ENCODE measurements at regions not wholly inside any gene's neighbourhood (a gene's known extent, or its start where the extent isn't known, plus 50 kb on each side); places are given as distances from the start of the nearest gene placed in this dataset.

DNA sequence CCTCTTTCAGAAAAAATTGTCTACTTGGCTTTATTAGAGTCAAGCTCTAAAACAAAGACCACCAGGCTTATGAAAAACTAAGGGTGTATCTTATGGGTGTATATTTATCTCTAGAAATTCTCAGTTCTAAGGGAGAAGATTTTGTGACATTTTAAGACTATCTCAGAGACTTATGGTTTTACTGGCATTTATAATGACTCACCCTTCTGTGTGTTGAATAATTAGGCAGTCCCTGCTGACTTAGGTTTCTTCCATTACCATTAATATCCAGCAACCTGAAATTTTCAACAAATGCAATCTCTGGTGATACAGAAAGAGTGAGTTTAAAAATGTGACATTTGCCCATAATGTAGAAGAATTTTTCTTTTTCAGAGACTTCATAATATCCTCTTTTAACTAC lies 1015.0 kb upstream of the AGA start:
- H3K27me3 ChIP-seq, result no peaks in the 10 kb centered on the region
- ATAC-seq (no peak), DNase-seq (no peak)
- H3K9me3 ChIP-seq, result no peaks in the 10 kb centered on the region
- H3K4me3 ChIP-seq, result no peak overlapping the region
- no peak overlapping the region for H3K27ac ChIP-seq
- TF ChIP-seq, protein P1, sequence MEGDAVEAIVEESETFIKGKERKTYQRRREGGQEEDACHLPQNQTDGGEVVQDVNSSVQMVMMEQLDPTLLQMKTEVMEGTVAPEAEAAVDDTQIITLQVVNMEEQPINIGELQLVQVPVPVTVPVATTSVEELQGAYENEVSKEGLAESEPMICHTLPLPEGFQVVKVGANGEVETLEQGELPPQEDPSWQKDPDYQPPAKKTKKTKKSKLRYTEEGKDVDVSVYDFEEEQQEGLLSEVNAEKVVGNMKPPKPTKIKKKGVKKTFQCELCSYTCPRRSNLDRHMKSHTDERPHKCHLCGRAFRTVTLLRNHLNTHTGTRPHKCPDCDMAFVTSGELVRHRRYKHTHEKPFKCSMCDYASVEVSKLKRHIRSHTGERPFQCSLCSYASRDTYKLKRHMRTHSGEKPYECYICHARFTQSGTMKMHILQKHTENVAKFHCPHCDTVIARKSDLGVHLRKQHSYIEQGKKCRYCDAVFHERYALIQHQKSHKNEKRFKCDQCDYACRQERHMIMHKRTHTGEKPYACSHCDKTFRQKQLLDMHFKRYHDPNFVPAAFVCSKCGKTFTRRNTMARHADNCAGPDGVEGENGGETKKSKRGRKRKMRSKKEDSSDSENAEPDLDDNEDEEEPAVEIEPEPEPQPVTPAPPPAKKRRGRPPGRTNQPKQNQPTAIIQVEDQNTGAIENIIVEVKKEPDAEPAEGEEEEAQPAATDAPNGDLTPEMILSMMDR (IDR thresholded peaks at IDR 0.05), result no peak
- no peak for TF ChIP-seq POLR2A (IDR thresholded peaks at IDR 0.05)
- no peaks in the 10 kb centered on the region for H3K36me3 ChIP-seq
- no peaks in the 10 kb centered on the region for H3K4me1 ChIP-seq
- intact Hi-C loops (cut with DNase I), result no loop called here

DNA sequence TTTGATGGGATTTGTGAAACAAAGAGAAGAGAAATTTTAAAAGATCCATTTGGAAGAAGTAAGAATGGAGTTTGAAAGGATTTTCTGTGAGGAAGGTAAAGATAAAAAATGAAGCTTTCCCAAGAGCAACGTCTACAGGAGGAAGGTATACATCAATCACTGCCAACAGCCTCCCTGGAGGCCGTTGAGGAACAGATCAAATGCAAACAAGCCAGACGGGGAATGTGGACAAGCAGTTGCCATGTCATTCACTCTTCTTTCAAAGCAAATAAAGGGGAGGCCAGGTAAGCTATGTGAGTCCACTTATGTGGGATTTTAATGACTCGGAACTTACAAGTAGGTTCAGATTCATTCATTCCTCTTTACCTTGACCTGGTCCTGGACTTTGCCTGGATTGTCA lies 1020.5 kb upstream of the AGA start:
- H3K4me3 ChIP-seq, result no peak overlapping the region
- no peaks in the 10 kb centered on the region for H3K36me3 ChIP-seq
- no peak for ATAC-seq
- H3K27ac ChIP-seq, result no peak overlapping the region
- no peaks in the 10 kb centered on the region for H3K4me1 ChIP-seq
- 49 to 58% (median 53%) methylated on average over 4 of the region's 4 CpGs for WGBS, 4 donors
- no peak for DNase-seq
- TF ChIP-seq POLR2A (IDR thresholded peaks at IDR 0.05), result no peak
- TF ChIP-seq, protein P1 (IDR thresholded peaks at IDR 0.05), result no peak
- H3K27me3 ChIP-seq, result no peaks in the 10 kb centered on the region
- intact Hi-C loops (cut with DNase I), result no loop called here
- peaks cover 0 to 5% (median 0%) of the 10 kb centered on the region in 12 donors for H3K9me3 ChIP-seq

DNA sequence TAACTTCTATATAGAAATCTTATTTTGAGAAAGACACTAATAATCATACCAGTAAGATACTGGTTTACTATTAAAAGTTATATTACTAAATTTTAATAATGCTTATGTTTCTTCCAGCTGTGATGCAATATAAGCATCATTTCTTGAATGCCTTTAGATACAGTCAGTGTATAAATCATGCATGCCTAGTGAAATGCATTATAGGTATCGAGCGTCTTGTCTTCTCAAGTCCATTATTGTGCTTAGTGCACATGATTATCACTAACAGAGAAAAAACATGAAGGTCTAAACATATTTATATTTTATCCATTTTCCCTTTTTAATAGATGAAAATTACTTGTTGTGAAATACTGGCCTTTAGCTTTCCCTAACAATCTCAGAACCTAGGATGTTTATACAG lies 1021.5 kb upstream of the AGA start:
- ATAC-seq, result no peak
- intact Hi-C loops (cut with DNase I), result no loop called here
- H3K27me3 ChIP-seq, result no peaks in the 10 kb centered on the region
- H3K4me3 ChIP-seq, result no peak overlapping the region
- H3K36me3 ChIP-seq, result no peaks in the 10 kb centered on the region
- DNase-seq, result no peak
- H3K9me3 ChIP-seq, result peaks cover 0 to 5% (median 0%) of the 10 kb centered on the region in 12 donors
- H3K4me1 ChIP-seq, result no peaks in the 10 kb centered on the region
- WGBS, 4 donors, result 79 to 88% (median 83%) methylated on average over 2 of the region's 2 CpGs
- TF ChIP-seq, protein P1 (IDR thresholded peaks at IDR 0.05), result no peak
- TF ChIP-seq POLR2A (IDR thresholded peaks at IDR 0.05), result no peak
- H3K27ac ChIP-seq, result no peak overlapping the region

DNA sequence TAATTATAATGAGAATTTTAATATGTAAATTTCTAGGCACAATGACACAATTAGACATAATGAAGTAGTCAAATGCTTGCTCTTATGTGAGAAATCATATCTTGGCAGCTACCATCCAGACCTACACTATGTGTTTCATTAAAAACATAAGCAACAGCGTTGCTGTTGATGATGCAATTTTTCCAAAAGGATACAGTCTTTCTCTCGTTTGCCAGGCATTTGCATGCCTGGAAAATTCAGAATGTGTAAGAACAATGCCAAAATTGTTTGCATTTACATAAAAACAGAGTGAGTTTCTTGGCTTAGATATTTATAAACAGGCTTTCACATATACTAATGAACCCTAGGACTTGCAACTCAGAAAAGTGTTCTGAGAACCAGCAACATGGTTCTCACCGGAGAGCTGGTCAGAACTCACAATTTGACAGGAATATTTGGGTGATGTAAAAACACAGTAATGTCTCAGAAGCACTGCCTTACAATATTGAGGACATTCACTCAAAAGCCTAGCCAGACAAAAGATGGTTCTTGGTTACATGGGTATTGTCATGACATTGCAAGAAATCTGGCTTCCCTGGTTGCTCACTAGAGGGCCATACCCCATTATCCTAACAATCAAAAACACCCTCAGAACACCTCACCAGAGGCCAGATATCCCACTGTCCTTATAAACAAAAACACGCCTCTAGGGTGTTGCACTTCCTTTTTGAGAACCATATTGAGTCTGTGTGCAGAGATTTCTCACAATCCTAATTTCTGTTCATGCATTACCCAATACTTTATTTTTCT lies 1029.0 kb upstream of the AGA start:
- Histone ChIP-seq H3K27me3 (no peaks in the 10 kb centered on the region), H3K27ac (no peak overlapping the region), H3K4me1 (no peaks in the 10 kb centered on the region), H3K4me3 (no peak overlapping the region), H3K9me3 (no peaks in the 10 kb centered on the region), H3K36me3 (no peaks in the 10 kb centered on the region)
- 64 to 75% (median 71%) methylated on average over 4 of the region's 4 CpGs for WGBS, 4 donors
- intact Hi-C loops (cut with DNase I), result no loop called here
- TF ChIP-seq POLR2A (IDR thresholded peaks at IDR 0.05), result no peak
- TF ChIP-seq, protein P1 (IDR thresholded peaks at IDR 0.05), result no peak
- no peak for DNase-seq
- no peak for ATAC-seq

Measured in heart left ventricle (tissue), 16 donors.